GM23248 (cell line): ENCODE measurements at regions not wholly inside any gene's neighbourhood (a gene's known extent, or its start where the extent isn't known, plus 50 kb on each side); places are given as distances from the start of the nearest gene placed in this dataset.

ENCODE experiments used
- EZH2 ChIP-seq: fragments of 200-600 bp; sonication (generic); IDR thresholded peaks from 2 replicates; pipeline ENCODE4 v1.6.1; 2018; ENCODE audit warnings: antibody characterized with exemption, mild to moderate bottlenecking; ENCODE audit not compliant: insufficient read depth, poor library complexity, severe bottlenecking
- EZH2phosphoT487 ChIP-seq: fragments of 200-600 bp; sonication (generic); IDR thresholded peaks from 2 replicates; pipeline ENCODE4 v1.6.1; 2018; ENCODE audit warnings: antibody characterized with exemption, moderate library complexity, mild to moderate bottlenecking, low read depth; ENCODE audit not compliant: insufficient read depth

DNA sequence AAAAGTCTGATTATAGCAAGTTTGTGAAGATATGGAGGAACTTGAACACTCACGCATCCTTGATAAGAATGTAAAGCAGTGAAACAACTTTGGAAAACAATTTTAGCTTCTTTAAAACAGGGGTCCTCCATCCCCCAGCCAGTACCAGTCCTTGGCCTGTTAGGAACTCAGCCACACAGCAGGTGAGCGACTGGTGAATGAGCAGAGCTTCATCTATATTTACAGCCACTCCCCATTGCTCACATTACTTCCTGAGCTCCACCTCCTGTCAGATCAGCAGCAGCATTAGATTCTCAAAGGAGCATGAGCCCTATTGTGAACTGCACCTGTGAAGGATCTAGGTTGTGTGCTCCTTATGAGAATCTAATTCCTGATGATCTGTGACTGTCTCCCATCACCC is 530.3 kb upstream of the PRKX start:
- TF ChIP-seq EZH2 (no peak), EZH2phosphoT487 (no peak)
